Keratinocyte (primary cell): ENCODE measurements at regions not wholly inside any gene's neighbourhood (a gene's known extent, or its start where the extent isn't known, plus 50 kb on each side); places are given as distances from the start of the nearest gene placed in this dataset.

Experiments
- DNase-seq: peaks from one replicate; pipeline ENCODE4 v3.0.0-alpha.2; 2011; ENCODE audit warnings: low read depth, missing footprints, low spot score
- FAIRE-seq: peaks from 2 replicates; lab custom pipeline; 2011; peaks lifted over from hg19 to GRCh38; lab: Jason Lieb, UNC
- H2AFZ ChIP-seq: 2 replicates; pipeline ENCODE4 v1.6.0; 2012; ENCODE audit warnings: low read length, control low read depth, inconsistent platforms; ENCODE audit not compliant: control insufficient read depth
- H3K27ac ChIP-seq: 2 replicates; pipeline ENCODE4 v1.5.1; 2011; ENCODE audit warnings: low read length; ENCODE audit not compliant: control insufficient read depth, insufficient read depth
- H3K27me3 ChIP-seq: 3 replicates; pipeline ENCODE4 v1.6.0; 2011; ENCODE audit warnings: low read length; ENCODE audit not compliant: control insufficient read depth, insufficient read depth; ENCODE audit errors: extremely low read depth
- H3K36me3 ChIP-seq, 2 experiments: 2 replicates in 1 of 2; 3 replicates in 1 of 2; pipeline ENCODE4 v1.5.1; 2011; ENCODE audit warnings: low read length in 2 of 2, mild to moderate bottlenecking in 1 of 2; ENCODE audit not compliant: control insufficient read depth in 2 of 2, insufficient read depth in 2 of 2; ENCODE audit errors: extremely low read depth in 1 of 2
- H3K4me1 ChIP-seq: 3 replicates; pipeline ENCODE4 v1.5.1; 2011; ENCODE audit warnings: low read length; ENCODE audit not compliant: control insufficient read depth, insufficient read depth; ENCODE audit errors: extremely low read depth
- H3K4me2 ChIP-seq: 3 replicates; pipeline ENCODE4 v1.6.0; 2011; ENCODE audit warnings: low read depth, low read length; ENCODE audit not compliant: control insufficient read depth, insufficient read depth; ENCODE audit errors: extremely low read depth
- H3K4me3 ChIP-seq, 3 experiments: fragments of 200-600 bp in 1 of 3; sonication (generic) in 1 of 3; 2 replicates in 2 of 3; 3 replicates in 1 of 3; pipeline ENCODE4 v1.5.1; 2011 to 2016; ENCODE audit warnings: low read length in 3 of 3, mild to moderate bottlenecking in 3 of 3, control low read depth in 2 of 3, inconsistent platforms in 1 of 3, low read depth in 1 of 3, mixed read lengths in 1 of 3, mixed run types in 1 of 3, moderate library complexity in 1 of 3; ENCODE audit not compliant: control insufficient read depth in 2 of 3, insufficient read depth in 2 of 3; ENCODE audit errors: extremely low read depth in 1 of 3
- H3K79me2 ChIP-seq: 2 replicates; pipeline ENCODE4 v1.6.0; 2012; ENCODE audit warnings: low read length; ENCODE audit not compliant: control insufficient read depth, insufficient read depth
- H3K9ac ChIP-seq: 3 replicates; pipeline ENCODE4 v1.6.0; 2011; ENCODE audit warnings: low read length; ENCODE audit not compliant: control insufficient read depth, insufficient read depth; ENCODE audit errors: extremely low read depth
- H3K9me1 ChIP-seq: 3 replicates; pipeline ENCODE4 v1.6.0; 2011; ENCODE audit warnings: low read length; ENCODE audit not compliant: control insufficient read depth, insufficient read depth; ENCODE audit errors: extremely low read depth
- H3K9me3 ChIP-seq: 2 replicates; pipeline ENCODE4 v1.5.1; 2012; ENCODE audit warnings: low read depth, low read length; ENCODE audit not compliant: control insufficient read depth
- H4K20me1 ChIP-seq: 3 replicates; pipeline ENCODE4 v1.6.0; 2011; ENCODE audit warnings: low read length; ENCODE audit not compliant: control insufficient read depth, insufficient read depth; ENCODE audit errors: extremely low read depth
- EZH2 ChIP-seq: IDR thresholded peaks from one replicate; pipeline ENCODE4 v1.6.1; 2012; ENCODE audit warnings: inconsistent platforms, mild to moderate bottlenecking, low read length, moderate library complexity
- dilution Hi-C: fragments of 300-500 bp; cut with MboI; formaldehyde crosslinking; loops from one replicate; pipeline ENCODE4 v1.7.0; 2020; ENCODE audit warnings: low sequenced_read_pairs; ENCODE audit not compliant: extremely low pct_ligation_motif_present
- TF ChIP-seq, protein P1 (sequence below), 3 experiments: IDR thresholded peaks in 1 of 3; conservative IDR thresholded peaks in 1 of 3; optimal IDR thresholded peaks in 1 of 3; 2 replicates in 2 of 3; 3 replicates in 1 of 3; pipeline versions ENCODE3 to v1.5.1; 2011; ENCODE audit warnings: low read length in 3 of 3, mild to moderate bottlenecking in 3 of 3, moderate library complexity in 2 of 3, control low read depth in 1 of 3, inconsistent platforms in 1 of 3; ENCODE audit not compliant: insufficient read depth in 2 of 3; ENCODE audit errors: extremely low read depth in 1 of 3

- TF ChIP-seq, protein P1, sequence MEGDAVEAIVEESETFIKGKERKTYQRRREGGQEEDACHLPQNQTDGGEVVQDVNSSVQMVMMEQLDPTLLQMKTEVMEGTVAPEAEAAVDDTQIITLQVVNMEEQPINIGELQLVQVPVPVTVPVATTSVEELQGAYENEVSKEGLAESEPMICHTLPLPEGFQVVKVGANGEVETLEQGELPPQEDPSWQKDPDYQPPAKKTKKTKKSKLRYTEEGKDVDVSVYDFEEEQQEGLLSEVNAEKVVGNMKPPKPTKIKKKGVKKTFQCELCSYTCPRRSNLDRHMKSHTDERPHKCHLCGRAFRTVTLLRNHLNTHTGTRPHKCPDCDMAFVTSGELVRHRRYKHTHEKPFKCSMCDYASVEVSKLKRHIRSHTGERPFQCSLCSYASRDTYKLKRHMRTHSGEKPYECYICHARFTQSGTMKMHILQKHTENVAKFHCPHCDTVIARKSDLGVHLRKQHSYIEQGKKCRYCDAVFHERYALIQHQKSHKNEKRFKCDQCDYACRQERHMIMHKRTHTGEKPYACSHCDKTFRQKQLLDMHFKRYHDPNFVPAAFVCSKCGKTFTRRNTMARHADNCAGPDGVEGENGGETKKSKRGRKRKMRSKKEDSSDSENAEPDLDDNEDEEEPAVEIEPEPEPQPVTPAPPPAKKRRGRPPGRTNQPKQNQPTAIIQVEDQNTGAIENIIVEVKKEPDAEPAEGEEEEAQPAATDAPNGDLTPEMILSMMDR (optimal IDR thresholded peaks at IDR 0.05 in 1 of 3, IDR thresholded peaks at IDR 0.05 in 1 of 3, conservative IDR thresholded peaks at IDR 0.05 in 1 of 3; ENCODE audit: extremely low read depth in 1 of 3, insufficient read depth in 2 of 3, low read length in 3 of 3): no peak
- TF ChIP-seq EZH2: no peak
- Histone ChIP-seq H3K9me3 (no peaks in the 10 kb centered on the region), H3K4me2 (no peak overlapping the region), H3K9ac (no peak overlapping the region), H3K4me1 (peaks cover 5% of the 10 kb centered on the region), H3K4me3 (no peak overlapping the region), H3K79me2 (no peaks in the 10 kb centered on the region), H3K9me1 (no peaks in the 10 kb centered on the region), H3K27ac (no peak overlapping the region), H3K36me3 (no peaks in the 10 kb centered on the region), H4K20me1 (no peaks in the 10 kb centered on the region), H2AFZ (no peak overlapping the region), H3K27me3 (no peaks in the 10 kb centered on the region)
- FAIRE-seq (no peak), DNase-seq (no peak)
- dilution Hi-C loops: no loop called here
These were observed 175.6 kb downstream of the SPATA31D1 start for GRCh38 chr9:82164159-82164558.

DNA sequence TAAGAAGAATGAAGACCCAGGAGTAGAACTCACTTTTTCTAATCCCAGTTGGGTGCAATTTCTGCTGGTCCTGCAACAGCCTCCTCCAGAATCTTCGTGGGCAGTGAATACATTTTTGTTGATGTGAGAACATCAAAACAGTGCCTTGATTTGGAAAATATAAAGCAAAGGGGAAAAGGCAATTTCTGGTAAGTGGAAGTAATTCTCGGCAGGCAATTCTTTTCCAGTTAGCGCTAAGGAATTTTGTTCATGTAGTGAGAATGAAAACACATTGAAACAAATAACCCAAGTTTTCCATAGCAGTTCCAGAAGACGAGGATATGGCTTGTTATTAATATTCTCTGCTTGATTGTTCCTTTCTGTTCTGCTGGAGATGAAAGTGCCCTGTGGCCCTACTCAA is 178.7 kb downstream of the SPATA31D1 start:
- Histone ChIP-seq H3K79me2 (no peaks in the 10 kb centered on the region), H3K9me3 (no peaks in the 10 kb centered on the region), H3K9ac (no peak overlapping the region), H2AFZ (no peak overlapping the region), H3K27ac (no peak overlapping the region), H4K20me1 (no peaks in the 10 kb centered on the region), H3K4me2 (no peak overlapping the region), H3K36me3 (no peaks in the 10 kb centered on the region), H3K4me3 (no peak overlapping the region), H3K9me1 (no peaks in the 10 kb centered on the region), H3K27me3 (no peaks in the 10 kb centered on the region), H3K4me1 (peaks cover 5% of the 10 kb centered on the region)
- dilution Hi-C loops: no loop called here
- DNase-seq (no peak), FAIRE-seq (no peak)
- TF ChIP-seq, protein P1 (optimal IDR thresholded peaks at IDR 0.05 in 1 of 3, IDR thresholded peaks at IDR 0.05 in 1 of 3, conservative IDR thresholded peaks at IDR 0.05 in 1 of 3; ENCODE audit: extremely low read depth in 1 of 3, insufficient read depth in 2 of 3, low read length in 3 of 3): no peak
- TF ChIP-seq EZH2: no peak
